Epithelial cell of esophagus (primary cell): ENCODE measurements at regions not wholly inside any gene's neighbourhood (a gene's known extent, or its start where the extent isn't known, plus 50 kb on each side); places are given as distances from the start of the nearest gene placed in this dataset.

ENCODE experiments used
- DNase-seq: peaks from one replicate; pipeline ENCODE4 v3.0.0; 2010; ENCODE audit warnings: low read depth
- H3K4me3 ChIP-seq: 2 replicates; pipeline ENCODE4 v1.5.1; 2011; ENCODE audit warnings: mild to moderate bottlenecking, low read length, control low read depth
- CTCF ChIP-seq: IDR thresholded peaks from 2 replicates; pipeline ENCODE4 v1.5.1; 2011; ENCODE audit warnings: low read depth, mild to moderate bottlenecking, low read length, control low read depth, inconsistent platforms; ENCODE audit not compliant: insufficient read depth; ENCODE audit errors: missing control alignments

DNA sequence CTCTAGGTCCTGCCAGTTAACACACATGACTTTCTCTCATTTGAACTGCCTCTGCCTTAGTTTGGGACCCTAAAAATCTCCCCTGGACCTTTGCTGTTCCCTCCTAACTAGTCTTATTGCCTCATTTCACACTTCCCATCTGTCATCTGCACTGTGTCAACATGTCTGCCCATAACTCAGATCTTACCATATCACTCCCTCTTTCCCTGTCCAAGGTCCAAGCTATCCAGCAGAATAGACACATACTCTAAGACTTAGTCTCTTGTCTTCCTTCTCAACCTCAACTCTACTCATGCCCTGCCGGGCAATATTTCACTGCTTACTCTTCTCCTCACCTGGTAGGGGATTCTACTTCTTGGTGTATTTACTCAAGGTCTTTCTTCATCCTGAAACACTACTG, 79.5 kb upstream of the DAB1 start:
- no peak for DNase-seq
- no peak for TF ChIP-seq CTCF
- H3K4me3 ChIP-seq = no peak overlapping the region

DNA sequence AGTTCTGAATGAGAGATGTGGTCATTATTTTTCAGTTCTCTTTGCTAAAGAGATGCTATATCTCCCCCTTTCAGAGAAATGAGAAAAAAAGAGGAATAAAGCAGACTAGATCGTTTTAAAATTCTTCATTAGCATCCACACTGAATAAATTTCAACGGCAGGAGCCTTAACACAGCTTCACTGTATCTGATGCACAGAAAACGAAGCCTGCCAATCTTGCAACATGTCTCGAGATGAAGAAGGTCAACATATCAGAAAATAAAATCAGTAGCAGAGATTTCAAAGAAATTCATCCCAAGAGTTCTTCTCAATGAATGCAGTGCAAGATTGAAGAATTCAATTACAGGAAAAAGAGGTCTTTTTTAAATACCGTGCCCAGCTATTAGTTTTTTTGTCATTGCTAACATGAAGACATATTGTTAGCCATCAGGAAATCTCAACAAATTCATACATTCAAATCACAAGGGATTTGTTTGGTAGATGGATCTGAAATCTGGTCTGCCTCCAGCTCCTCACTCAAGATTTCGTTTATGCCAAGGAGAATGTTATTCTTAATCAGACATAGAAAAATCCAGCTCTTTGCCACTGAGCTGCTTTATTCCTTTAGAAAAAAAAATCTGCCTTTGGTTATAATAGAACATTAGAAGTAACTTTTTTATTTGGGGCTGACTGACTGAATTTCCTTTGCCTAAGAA, 76.4 kb upstream of the DAB1 start:
- no peak for DNase-seq
- H3K4me3 ChIP-seq = no peak overlapping the region
- TF ChIP-seq CTCF = no peak

GRCh38 chr1:57494530-57495079, 70.7 kb upstream of the DAB1 start:
- DNase-seq = peak; percentile 34
- TF ChIP-seq CTCF = no peak
- H3K4me3 ChIP-seq = no peak overlapping the region

- H3K4me3 ChIP-seq = no peak overlapping the region
- no peak for TF ChIP-seq CTCF
- DNase-seq = no peak
Measured at GRCh38 chr1:57492586-57493226, 68.8 kb upstream of the DAB1 start.

GRCh38 chr1:57489358-57490036, 65.6 kb upstream of the DAB1 start:
- TF ChIP-seq CTCF = no peak
- no peak overlapping the region for H3K4me3 ChIP-seq
- DNase-seq = peak; percentile 49

- no peak for TF ChIP-seq CTCF
- no peak overlapping the region for H3K4me3 ChIP-seq
- peak; percentile 59 for DNase-seq
Measured at GRCh38 chr1:57485643-57486042, 61.8 kb upstream of the DAB1 start.
